AG09319 (cell line): ENCODE measurements at regions not wholly inside any gene's neighbourhood (a gene's known extent, or its start where the extent isn't known, plus 50 kb on each side); places are given as distances from the start of the nearest gene placed in this dataset.

Experiments used
- DNase-seq: peaks from one replicate; pipeline ENCODE4 v3.0.0-alpha.2; 2010; ENCODE audit warnings: low read depth; ENCODE audit errors: extremely low read depth
- TF ChIP-seq, protein P1 (sequence below): IDR thresholded peaks from 2 replicates; pipeline ENCODE4 v1.5.1; 2011; ENCODE audit warnings: low read depth, mild to moderate bottlenecking, inconsistent platforms, low read length, moderate library complexity

GRCh38 chr9:91150998-91151717 lies 210.6 kb downstream of the AUH start:
- DNase-seq: peak; percentile 75
- TF ChIP-seq, protein P1, sequence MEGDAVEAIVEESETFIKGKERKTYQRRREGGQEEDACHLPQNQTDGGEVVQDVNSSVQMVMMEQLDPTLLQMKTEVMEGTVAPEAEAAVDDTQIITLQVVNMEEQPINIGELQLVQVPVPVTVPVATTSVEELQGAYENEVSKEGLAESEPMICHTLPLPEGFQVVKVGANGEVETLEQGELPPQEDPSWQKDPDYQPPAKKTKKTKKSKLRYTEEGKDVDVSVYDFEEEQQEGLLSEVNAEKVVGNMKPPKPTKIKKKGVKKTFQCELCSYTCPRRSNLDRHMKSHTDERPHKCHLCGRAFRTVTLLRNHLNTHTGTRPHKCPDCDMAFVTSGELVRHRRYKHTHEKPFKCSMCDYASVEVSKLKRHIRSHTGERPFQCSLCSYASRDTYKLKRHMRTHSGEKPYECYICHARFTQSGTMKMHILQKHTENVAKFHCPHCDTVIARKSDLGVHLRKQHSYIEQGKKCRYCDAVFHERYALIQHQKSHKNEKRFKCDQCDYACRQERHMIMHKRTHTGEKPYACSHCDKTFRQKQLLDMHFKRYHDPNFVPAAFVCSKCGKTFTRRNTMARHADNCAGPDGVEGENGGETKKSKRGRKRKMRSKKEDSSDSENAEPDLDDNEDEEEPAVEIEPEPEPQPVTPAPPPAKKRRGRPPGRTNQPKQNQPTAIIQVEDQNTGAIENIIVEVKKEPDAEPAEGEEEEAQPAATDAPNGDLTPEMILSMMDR: no peak

DNA sequence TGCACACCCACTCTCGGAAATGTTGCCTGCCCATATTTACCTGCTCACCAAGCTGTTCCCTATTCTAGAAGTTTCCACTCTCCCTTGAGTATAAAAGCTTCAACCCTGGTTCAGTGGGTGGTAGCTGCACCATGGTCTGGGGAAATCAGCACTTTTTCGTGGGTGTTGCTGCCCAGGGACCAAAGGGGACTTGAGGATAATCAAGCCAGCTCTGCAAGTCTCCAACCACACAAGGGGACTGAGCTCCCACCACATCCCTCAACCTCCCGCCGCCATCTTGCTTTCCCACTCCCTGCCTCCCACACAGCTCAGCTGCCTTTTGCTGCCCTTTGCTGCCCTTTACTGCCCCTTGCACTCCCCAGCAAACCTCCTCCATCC lies 210.0 kb downstream of the AUH start:
- TF ChIP-seq, protein P1: no peak
- no peak for DNase-seq

DNA sequence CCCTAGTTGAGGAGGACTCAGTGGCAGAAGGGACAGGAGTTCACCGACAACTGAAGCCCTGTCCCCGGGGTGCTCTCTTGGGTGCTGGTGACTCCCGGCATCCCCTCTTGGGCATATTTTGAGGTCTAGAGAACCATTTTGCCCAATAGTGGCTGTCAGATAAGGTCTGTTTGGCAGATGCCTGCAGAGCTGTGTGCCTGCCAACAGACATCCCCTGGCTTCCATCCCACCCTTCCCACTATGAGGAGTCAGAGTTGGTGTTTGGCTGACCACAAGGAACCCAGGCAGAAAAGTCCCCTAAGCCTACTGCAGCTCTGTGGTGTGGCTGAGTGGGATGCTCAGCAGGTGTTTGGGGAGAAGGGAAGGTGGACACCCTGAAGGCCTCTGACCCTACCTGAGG lies 207.0 kb downstream of the AUH start:
- no peak for DNase-seq
- TF ChIP-seq, protein P1: no peak

DNA sequence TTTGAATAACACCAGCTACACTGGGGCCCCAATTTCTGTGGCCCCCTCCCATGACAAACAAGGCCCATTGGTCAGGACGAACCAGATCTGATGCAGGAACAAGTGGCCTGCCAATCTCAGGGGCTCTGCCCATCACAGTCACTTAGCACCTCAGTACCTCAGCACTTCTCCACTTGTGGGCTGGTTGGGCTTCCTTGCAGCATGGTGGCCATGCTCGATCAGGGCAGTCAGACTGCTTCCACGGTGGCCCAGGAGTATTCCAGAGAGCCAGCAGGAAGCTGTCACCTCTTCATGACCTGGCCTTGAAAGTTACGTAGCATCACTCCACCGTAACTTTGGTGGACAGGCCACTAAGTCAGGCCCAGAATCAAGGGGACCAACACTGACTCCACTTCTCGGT lies 206.5 kb downstream of the AUH start:
- no peak for DNase-seq
- TF ChIP-seq, protein P1: no peak

DNA sequence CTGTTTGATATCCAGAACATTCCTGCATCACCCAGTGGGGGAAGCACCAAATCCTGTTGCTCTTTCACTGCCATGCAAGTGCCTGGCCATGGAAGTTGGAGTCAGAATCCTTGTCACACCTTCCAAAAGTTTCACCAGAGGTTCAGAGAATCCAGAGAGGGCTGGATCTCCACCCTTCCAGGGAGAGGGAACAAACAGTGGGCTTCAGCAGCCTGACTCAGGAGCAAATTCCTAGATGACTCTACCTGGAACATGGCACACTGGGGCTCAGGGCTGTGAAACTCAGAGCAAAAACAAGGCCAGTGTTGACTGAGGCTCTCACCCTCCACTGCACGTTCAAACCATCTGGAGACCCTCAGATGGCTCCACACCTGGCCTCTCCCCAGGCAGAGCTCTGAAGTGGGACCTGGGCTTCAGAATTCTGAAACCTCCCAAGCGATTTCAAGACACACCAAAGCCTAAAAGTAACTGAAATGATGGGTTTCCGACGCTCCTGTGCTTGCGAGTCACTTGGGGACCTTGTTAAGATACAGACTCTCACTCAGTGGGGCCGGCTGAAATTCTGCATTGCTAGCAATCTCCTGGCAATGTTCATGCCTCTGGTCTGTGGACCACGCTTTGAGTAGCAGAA lies 205.9 kb downstream of the AUH start:
- TF ChIP-seq, protein P1: no peak
- DNase-seq: no peak

DNA sequence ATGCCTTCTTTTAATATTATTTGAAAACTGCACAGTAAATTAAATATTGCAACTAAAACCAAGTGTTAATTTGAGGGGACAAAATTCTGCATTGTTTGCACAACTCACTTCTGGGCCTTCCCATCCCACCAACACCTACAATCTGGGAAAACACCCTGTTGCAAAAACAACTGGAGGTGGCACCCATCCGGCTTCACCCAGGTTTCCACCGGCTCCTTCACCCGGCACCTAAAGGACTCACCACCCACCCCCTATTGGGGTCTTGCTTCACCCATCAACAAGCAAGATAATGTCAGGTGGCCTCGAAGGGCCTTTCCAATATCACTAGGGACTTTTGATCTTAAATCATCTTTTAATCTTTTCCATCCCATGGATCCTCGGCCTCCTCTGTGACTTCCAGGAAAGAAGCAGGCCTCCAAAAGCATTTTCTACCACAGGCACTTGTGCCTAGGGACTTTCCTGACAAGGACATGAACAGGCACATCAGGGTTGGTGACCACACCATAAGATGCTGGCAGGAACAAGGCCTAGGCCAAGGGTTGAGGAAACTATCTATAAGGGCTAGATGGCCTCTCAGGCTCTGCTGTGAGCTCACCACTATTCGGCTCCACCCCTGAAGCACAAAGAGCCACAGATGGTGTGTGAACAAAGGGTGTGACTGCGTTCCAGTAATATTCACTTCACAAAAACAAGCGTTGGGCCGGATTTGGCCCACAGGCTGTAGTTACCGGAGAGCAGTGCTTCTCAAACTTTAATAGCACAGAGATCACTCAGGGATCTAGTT lies 205.1 kb downstream of the AUH start:
- DNase-seq: no peak
- TF ChIP-seq, protein P1: no peak

DNA sequence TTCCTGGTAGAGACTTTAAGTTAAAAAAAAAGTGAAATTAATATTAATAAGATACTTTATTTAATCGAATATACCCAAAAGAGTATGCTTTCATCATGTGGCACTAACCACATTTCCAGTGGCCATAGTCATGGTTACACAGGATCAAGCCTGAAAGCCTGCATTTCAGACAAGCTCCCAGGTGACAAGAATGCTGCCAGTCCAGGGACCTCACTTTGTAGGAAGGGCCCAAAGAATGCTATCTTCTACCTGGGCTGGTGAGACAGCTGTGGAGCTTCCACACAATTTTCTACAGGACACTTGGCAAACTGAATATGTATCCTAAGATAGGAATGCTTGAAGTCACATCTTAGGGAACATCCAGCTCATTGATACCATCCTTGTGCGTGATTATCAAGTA lies 203.8 kb downstream of the AUH start:
- TF ChIP-seq, protein P1: no peak
- no peak for DNase-seq
